Activated CD4-positive, alpha-beta T cell treated with anti-CD3 and anti-CD28 coated beads, Interleukin-2, Interleukin-6, amounts not matched to agents 100 ng/mL and 50 ng/mL, durations not matched to agents 16 hours and 8 hours (primary cell): ENCODE measurements at regions not wholly inside any gene's neighbourhood (a gene's known extent, or its start where the extent isn't known, plus 50 kb on each side); places are given as distances from the start of the nearest gene placed in this dataset.
"Not testable (repeated sequence)": the region's sequence is repeated elsewhere in the genome, so short reads cannot be mapped to it uniquely, and the experiment has no call there.

Experiments
- DNase-seq: peaks from one replicate; pipeline ENCODE4 v3.0.0-alpha.2; 2020

- no peak for DNase-seq
Observed at GRCh38 chr10:37067576-37067975, 57.8 kb upstream of the ANKRD30A start.

- not testable (repeated sequence) for DNase-seq
Observed at GRCh38 chr10:37062296-37062695, 63.1 kb upstream of the ANKRD30A start.

- no peak for DNase-seq
Observed at GRCh38 chr10:37057261-37057660, 68.1 kb upstream of the ANKRD30A start.

GRCh38 chr10:37053476-37053875 is 71.9 kb upstream of the ANKRD30A start:
- DNase-seq: no peak

GRCh38 chr10:37049982-37050381 is 75.4 kb upstream of the ANKRD30A start:
- DNase-seq: not testable (repeated sequence)

- not testable (repeated sequence) for DNase-seq
Observed at GRCh38 chr10:37044319-37044718, 81.1 kb upstream of the ANKRD30A start.

GRCh38 chr10:37035853-37036252 is 89.5 kb upstream of the ANKRD30A start:
- DNase-seq: no peak

- DNase-seq: no peak
Observed at GRCh38 chr10:37015498-37015897, 109.9 kb upstream of the ANKRD30A start.

- no peak for DNase-seq
Observed at GRCh38 chr10:37010741-37011140, 114.7 kb upstream of the ANKRD30A start.

- not testable (repeated sequence) for DNase-seq
Observed at GRCh38 chr10:37008276-37008675, 117.1 kb upstream of the ANKRD30A start.

- DNase-seq: no peak
Observed at GRCh38 chr10:37003126-37003525, 122.3 kb upstream of the ANKRD30A start.

- DNase-seq: not testable (repeated sequence)
Observed at GRCh38 chr10:36995806-36996205, 129.6 kb upstream of the ANKRD30A start.

GRCh38 chr10:36994886-36995285 is 130.5 kb upstream of the ANKRD30A start:
- DNase-seq: no peak

- DNase-seq: no peak
Observed at GRCh38 chr10:36989233-36989632, 136.2 kb upstream of the ANKRD30A start.

- no peak for DNase-seq
Observed at GRCh38 chr10:36946598-36946997, 178.8 kb upstream of the ANKRD30A start.

GRCh38 chr10:36943544-36943943 is 181.9 kb upstream of the ANKRD30A start:
- DNase-seq: no peak

- no peak for DNase-seq
Observed at GRCh38 chr10:36942616-36943015, 182.8 kb upstream of the ANKRD30A start.

GRCh38 chr10:36903040-36903439 is 222.4 kb upstream of the ANKRD30A start:
- no peak for DNase-seq

GRCh38 chr10:36899652-36900051 is 225.7 kb upstream of the ANKRD30A start:
- DNase-seq: no peak

GRCh38 chr10:36888925-36889573 is 236.3 kb upstream of the ANKRD30A start:
- peak; percentile 67 for DNase-seq

GRCh38 chr10:36886303-36886891 is 239.0 kb upstream of the ANKRD30A start:
- DNase-seq: no peak

- no peak for DNase-seq
Observed at GRCh38 chr10:36885746-36886145, 239.7 kb upstream of the ANKRD30A start.

- no peak for DNase-seq
Observed at GRCh38 chr10:36882781-36883180, 242.6 kb upstream of the ANKRD30A start.

GRCh38 chr10:36880898-36881297 is 244.5 kb upstream of the ANKRD30A start:
- no peak for DNase-seq
